ENCODE measurements at regions not wholly inside any gene's neighbourhood (a gene's known extent, or its start where the extent isn't known, plus 50 kb on each side); places are given as distances from the start of the nearest gene placed in this dataset.

DNA sequence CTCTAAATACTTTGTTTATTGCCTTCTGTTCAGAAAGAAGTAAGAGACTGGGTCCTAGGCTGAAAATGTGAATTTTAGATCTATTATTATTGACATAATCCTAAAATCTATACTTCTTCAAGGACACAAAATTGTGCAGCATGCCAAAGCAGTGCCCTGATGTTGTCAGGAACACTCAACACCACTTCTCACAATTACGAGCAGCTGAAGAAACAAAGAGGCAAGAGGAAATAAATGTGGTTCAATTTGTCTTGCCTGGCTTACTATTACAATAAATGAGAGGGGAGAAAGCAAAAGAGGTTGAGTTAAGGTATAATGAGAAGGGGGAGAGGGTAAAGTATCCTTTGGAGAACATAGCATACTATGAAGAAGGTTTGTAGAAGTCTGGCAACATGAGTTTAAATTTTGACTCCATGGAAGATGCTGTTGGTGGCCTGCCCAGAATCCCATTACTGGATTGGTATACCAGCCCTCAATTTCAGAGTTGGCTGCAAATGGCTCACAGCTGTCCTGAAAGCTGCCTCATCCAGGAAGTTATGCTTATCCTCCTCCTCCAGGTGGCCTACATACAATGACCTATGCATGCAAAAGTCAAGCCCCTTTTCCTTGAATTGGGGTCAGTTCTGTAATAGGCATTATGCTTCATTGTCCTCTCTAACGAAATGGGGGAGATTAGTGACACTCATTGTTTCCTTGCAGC lies 274.6 kb upstream of the SMIM30 start:
- intact Hi-C loops (cut with micrococcal nuclease; ENCODE audit: unreplicated experiment), result no loop called here
- no peak overlapping the region for H2AFZ ChIP-seq (ENCODE audit: control insufficient read depth, low read depth, low read length)
- DNase-seq (ENCODE audit: low read depth, low spot score) (no peak), FAIRE-seq (no peak), ATAC-seq (no peak)
- H3K4me1 ChIP-seq (ENCODE audit: control insufficient read depth, insufficient read depth, low read length), result no peaks in the 10 kb centered on the region
- H3K4me2 ChIP-seq (ENCODE audit: control insufficient read depth, insufficient read depth), result no peak overlapping the region
- no peaks in the 10 kb centered on the region for H3K27me3 ChIP-seq (replicated peaks in 1 of 2; ENCODE audit: control insufficient read depth in 2 of 2, insufficient read depth in 2 of 2, low read length in 1 of 2)
- no peak overlapping the region for H3K9ac ChIP-seq (ENCODE audit: control insufficient read depth, insufficient read depth, low read length)
- ChIA-PET RAD21 (ENCODE audit: unreplicated experiment) (no interaction called here), POLR2A (no interaction called here), SMC1A (ENCODE audit: uncharacterized antibody, unreplicated experiment) (no interaction called here), CTCF (interaction anchor here (0.7 kb wide), 1 partner anchor 44 kb away, joined by 3 read pairs; no protein-coding TSS in a partner anchor)
- no peaks in the 10 kb centered on the region for H3K9me3 ChIP-seq (replicated peaks; ENCODE audit: control insufficient read depth, insufficient read depth, low read length)
- H3K36me3 ChIP-seq (ENCODE audit: control insufficient read depth in 2 of 2, insufficient read depth in 2 of 2, low read length in 1 of 2), result no peaks in the 10 kb centered on the region
- 0% methylated on average over 2 of the region's 2 CpGs for WGBS (ENCODE audit: insufficient coverage, insufficient replicate concordance, low lambda C conversion rate, missing lambda C conversion rate)
- TF ChIP-seq MTA2 (IDR thresholded peaks at IDR 0.05; ENCODE audit: low read depth) (no peak), SREBF1 (IDR thresholded peaks at IDR 0.05; ENCODE audit: low read length) (no peak)
- H3K27ac ChIP-seq (ENCODE audit: control insufficient read depth, insufficient read depth), result no peak overlapping the region
- no peaks in the 10 kb centered on the region for H4K20me1 ChIP-seq (ENCODE audit: control insufficient read depth, insufficient read depth)
- no TSS peak for BruUV-seq (replicated peaks)
- H3K79me2 ChIP-seq (ENCODE audit: control insufficient read depth, insufficient read depth, low read length), result no peaks in the 10 kb centered on the region
- H3K4me3 ChIP-seq, result no peak overlapping the region
- in situ Hi-C loops (cut with MboI), result no loop called here

DNA sequence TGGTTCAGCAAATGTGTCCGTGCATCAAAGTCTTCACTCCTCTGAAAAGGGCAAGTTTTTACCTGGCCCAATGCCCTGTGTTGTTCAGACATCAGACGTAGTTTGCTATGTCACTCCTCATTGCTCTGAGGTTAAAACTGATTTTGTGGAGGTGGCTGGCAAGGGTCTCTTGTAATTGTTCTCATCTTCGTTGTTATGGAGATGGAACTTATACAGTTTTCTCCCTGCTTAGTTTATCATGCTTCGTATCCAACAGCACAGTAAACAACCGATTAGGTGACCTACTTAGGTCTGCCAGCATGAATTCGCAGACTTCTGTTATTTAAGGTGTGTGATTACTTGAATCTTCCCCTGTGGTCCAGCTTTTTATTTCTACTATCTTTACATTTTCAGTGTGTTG lies 274.1 kb upstream of the SMIM30 start:
- Histone ChIP-seq H3K4me1 (ENCODE audit: control insufficient read depth, insufficient read depth, low read length) (no peaks in the 10 kb centered on the region), H3K4me2 (ENCODE audit: control insufficient read depth, insufficient read depth) (no peak overlapping the region), H3K9ac (ENCODE audit: control insufficient read depth, insufficient read depth, low read length) (no peak overlapping the region), H3K36me3 (ENCODE audit: control insufficient read depth in 2 of 2, insufficient read depth in 2 of 2, low read length in 1 of 2) (no peaks in the 10 kb centered on the region), H3K27me3 (replicated peaks in 1 of 2; ENCODE audit: control insufficient read depth in 2 of 2, insufficient read depth in 2 of 2, low read length in 1 of 2) (no peaks in the 10 kb centered on the region), H3K4me3 (no peak overlapping the region), H2AFZ (ENCODE audit: control insufficient read depth, low read depth, low read length) (no peak overlapping the region), H4K20me1 (ENCODE audit: control insufficient read depth, insufficient read depth) (no peaks in the 10 kb centered on the region), H3K79me2 (ENCODE audit: control insufficient read depth, insufficient read depth, low read length) (no peaks in the 10 kb centered on the region), H3K27ac (ENCODE audit: control insufficient read depth, insufficient read depth) (no peak overlapping the region), H3K9me3 (replicated peaks; ENCODE audit: control insufficient read depth, insufficient read depth, low read length) (no peaks in the 10 kb centered on the region)
- BruUV-seq (replicated peaks), result no TSS peak
- RAD21 ChIA-PET (ENCODE audit: unreplicated experiment), result no interaction called here
- in situ Hi-C loops (cut with MboI) (no loop called here), intact Hi-C loops (cut with micrococcal nuclease; ENCODE audit: unreplicated experiment) (no loop called here)
- no peak for DNase-seq (ENCODE audit: low read depth, low spot score)
- WGBS (ENCODE audit: insufficient coverage, insufficient replicate concordance, low lambda C conversion rate, missing lambda C conversion rate), result 4% methylated on average over 6 of the region's 6 CpGs
- POLR2A ChIA-PET, result no interaction called here
- FAIRE-seq, result no peak
- SMC1A ChIA-PET (ENCODE audit: uncharacterized antibody, unreplicated experiment), result no interaction called here
- CTCF ChIA-PET, result no interaction called here
- ATAC-seq, result no peak
- no peak for TF ChIP-seq NFYA (IDR thresholded peaks at IDR 0.05; ENCODE audit: borderline replicate concordance, low read depth, low read length)
- TF ChIP-seq, protein P1, sequence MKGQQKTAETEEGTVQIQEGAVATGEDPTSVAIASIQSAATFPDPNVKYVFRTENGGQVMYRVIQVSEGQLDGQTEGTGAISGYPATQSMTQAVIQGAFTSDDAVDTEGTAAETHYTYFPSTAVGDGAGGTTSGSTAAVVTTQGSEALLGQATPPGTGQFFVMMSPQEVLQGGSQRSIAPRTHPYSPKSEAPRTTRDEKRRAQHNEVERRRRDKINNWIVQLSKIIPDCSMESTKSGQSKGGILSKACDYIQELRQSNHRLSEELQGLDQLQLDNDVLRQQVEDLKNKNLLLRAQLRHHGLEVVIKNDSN (IDR thresholded peaks at IDR 0.05; ENCODE audit: borderline replicate concordance, extremely low read length, insufficient read depth, low read depth, low read length), result no peak
- no peak for TF ChIP-seq YY1 (IDR thresholded peaks at IDR 0.05; ENCODE audit: low read depth, low read length)
- no peak for TF ChIP-seq SMAD1 (IDR thresholded peaks at IDR 0.05; ENCODE audit: low read depth, partially characterized antibody)
- TF ChIP-seq, protein P2, sequence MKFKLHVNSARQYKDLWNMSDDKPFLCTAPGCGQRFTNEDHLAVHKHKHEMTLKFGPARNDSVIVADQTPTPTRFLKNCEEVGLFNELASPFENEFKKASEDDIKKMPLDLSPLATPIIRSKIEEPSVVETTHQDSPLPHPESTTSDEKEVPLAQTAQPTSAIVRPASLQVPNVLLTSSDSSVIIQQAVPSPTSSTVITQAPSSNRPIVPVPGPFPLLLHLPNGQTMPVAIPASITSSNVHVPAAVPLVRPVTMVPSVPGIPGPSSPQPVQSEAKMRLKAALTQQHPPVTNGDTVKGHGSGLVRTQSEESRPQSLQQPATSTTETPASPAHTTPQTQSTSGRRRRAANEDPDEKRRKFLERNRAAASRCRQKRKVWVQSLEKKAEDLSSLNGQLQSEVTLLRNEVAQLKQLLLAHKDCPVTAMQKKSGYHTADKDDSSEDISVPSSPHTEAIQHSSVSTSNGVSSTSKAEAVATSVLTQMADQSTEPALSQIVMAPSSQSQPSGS (IDR thresholded peaks at IDR 0.05; ENCODE audit: low read length), result no peak
- no peak for TF ChIP-seq SMC3 (IDR thresholded peaks at IDR 0.05; ENCODE audit: borderline replicate concordance, low read length)
- TF ChIP-seq POLR2A (IDR thresholded peaks at IDR 0.05; ENCODE audit: low read depth, low read length), result no peak
- no peak for TF ChIP-seq RB1 (IDR thresholded peaks at IDR 0.05; ENCODE audit: borderline replicate concordance)
- TF ChIP-seq, protein P3, sequence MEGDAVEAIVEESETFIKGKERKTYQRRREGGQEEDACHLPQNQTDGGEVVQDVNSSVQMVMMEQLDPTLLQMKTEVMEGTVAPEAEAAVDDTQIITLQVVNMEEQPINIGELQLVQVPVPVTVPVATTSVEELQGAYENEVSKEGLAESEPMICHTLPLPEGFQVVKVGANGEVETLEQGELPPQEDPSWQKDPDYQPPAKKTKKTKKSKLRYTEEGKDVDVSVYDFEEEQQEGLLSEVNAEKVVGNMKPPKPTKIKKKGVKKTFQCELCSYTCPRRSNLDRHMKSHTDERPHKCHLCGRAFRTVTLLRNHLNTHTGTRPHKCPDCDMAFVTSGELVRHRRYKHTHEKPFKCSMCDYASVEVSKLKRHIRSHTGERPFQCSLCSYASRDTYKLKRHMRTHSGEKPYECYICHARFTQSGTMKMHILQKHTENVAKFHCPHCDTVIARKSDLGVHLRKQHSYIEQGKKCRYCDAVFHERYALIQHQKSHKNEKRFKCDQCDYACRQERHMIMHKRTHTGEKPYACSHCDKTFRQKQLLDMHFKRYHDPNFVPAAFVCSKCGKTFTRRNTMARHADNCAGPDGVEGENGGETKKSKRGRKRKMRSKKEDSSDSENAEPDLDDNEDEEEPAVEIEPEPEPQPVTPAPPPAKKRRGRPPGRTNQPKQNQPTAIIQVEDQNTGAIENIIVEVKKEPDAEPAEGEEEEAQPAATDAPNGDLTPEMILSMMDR (IDR thresholded peaks at IDR 0.05 in 2 of 3, conservative IDR thresholded peaks at IDR 0.05 in 1 of 3; ENCODE audit: control insufficient read depth in 2 of 3, extremely low read depth in 1 of 3, insufficient read depth in 1 of 3, low read depth in 3 of 3, low read length in 3 of 3), result no peak
- no peak for TF ChIP-seq SMAD5 (IDR thresholded peaks at IDR 0.05; ENCODE audit: low read depth)
- no peak for TF ChIP-seq CHD4 (IDR thresholded peaks at IDR 0.05)
- TF ChIP-seq POLR2AphosphoS5 (IDR thresholded peaks at IDR 0.05; ENCODE audit: low read length), result no peak
- TF ChIP-seq ETV6 (conservative IDR thresholded peaks at IDR 0.05 in 1 of 2, IDR thresholded peaks at IDR 0.05 in 1 of 2; ENCODE audit: borderline replicate concordance in 1 of 2, low read depth in 1 of 2), result no peak
